SK-N-MC (cell line): ENCODE measurements at regions not wholly inside any gene's neighbourhood (a gene's known extent, or its start where the extent isn't known, plus 50 kb on each side); places are given as distances from the start of the nearest gene placed in this dataset.

Source experiments
- EZH2 ChIP-seq: fragments of 200-600 bp; sonication (generic); IDR thresholded peaks from one replicate; pipeline ENCODE4 v1.6.1; 2017; ENCODE audit warnings: antibody characterized with exemption
- FOXP2 ChIP-seq: optimal IDR thresholded peaks from 2 replicates; pipeline ENCODE3; 2011; ENCODE audit warnings: mild to moderate bottlenecking, moderate library complexity; ENCODE audit not compliant: insufficient read depth; ENCODE audit errors: extremely low read length, control extremely low read depth
- POLR2AphosphoS5 ChIP-seq: IDR thresholded peaks from 2 replicates; pipeline ENCODE4 v1.6.1; 2012; ENCODE audit warnings: mild to moderate bottlenecking, low read depth, low read length, borderline replicate concordance

DNA sequence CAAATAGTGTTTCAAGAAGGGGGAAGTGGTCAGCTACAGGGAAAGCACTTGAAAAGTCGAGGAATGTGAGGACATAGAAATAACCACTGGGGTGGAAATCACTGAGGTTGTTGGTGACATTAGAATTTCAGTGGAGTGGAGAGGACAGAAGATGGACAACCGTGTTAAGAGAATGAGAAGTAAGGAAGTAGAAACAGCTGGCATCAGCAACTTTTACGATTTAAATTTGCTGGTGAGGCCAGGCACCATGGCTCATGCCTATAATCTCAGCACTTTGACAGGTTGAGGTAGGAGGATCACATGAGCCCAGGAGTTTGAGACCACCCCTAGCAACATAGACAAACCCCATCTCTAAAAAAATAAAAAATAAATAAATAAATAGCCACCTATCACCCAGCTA, 83.2 kb upstream of the PSMD7 start:
- no peak for TF ChIP-seq POLR2AphosphoS5
- no peak for TF ChIP-seq FOXP2
- TF ChIP-seq EZH2, result no peak
